Natural killer cell (primary cell): ENCODE measurements at regions not wholly inside any gene's neighbourhood (a gene's known extent, or its start where the extent isn't known, plus 50 kb on each side); places are given as distances from the start of the nearest gene placed in this dataset.

ENCODE experiments used
- ATAC-seq, 3 donors: fragments of 150-1000 bp in 2 of 3; fragments of 200-7000 bp in 1 of 3; cut with Tn5 transposase; 1 replicate in 1 of 3; 2 replicates in 2 of 3; pipeline ENCODE4 v1.10.0; 2021; ENCODE audit warnings: mild to moderate bottlenecking in 2 of 3, moderate library complexity in 2 of 3
- DNase-seq, 2 donors: peaks; one replicate each; pipeline versions ENCODE4 v3.0.0 to v3.0.0-alpha.2; 2013 to 2021; ENCODE audit warnings: mixed read lengths in 1 of 2
- H3K27ac ChIP-seq: one replicate; pipeline ENCODE4 v1.5.1; 2013; ENCODE audit warnings: mild to moderate bottlenecking, low read length
- H3K27me3 ChIP-seq: one replicate; pipeline ENCODE4 v1.6.1; 2013; ENCODE audit warnings: low read length; ENCODE audit not compliant: control insufficient read depth, insufficient read depth
- H3K36me3 ChIP-seq: one replicate; pipeline ENCODE4 v1.6.1; 2013; ENCODE audit warnings: low read length; ENCODE audit not compliant: control insufficient read depth, insufficient read depth
- H3K4me1 ChIP-seq: one replicate; pipeline ENCODE4 v1.6.1; 2013; ENCODE audit warnings: low read length; ENCODE audit not compliant: control insufficient read depth, insufficient read depth
- H3K4me3 ChIP-seq: one replicate; pipeline ENCODE4 v1.5.1; 2013; ENCODE audit warnings: low read length
- H3K9me3 ChIP-seq: one replicate; pipeline ENCODE4 v1.6.1; 2013; ENCODE audit warnings: low read length; ENCODE audit not compliant: control insufficient read depth, insufficient read depth
- H3K27ac Mint-ChIP-seq, 2 donors: one replicate each; pipeline ENCODE4 v1.8.0; 2022; ENCODE audit warnings: mild to moderate bottlenecking in 2 of 2, mixed read lengths in 2 of 2, moderate library complexity in 1 of 2
- H3K27me3 Mint-ChIP-seq, 2 donors: one replicate each; pipeline ENCODE4 v1.8.0; 2022; ENCODE audit warnings: low read depth in 2 of 2, mixed read lengths in 2 of 2
- H3K36me3 Mint-ChIP-seq: one replicate; pipeline ENCODE4 v1.8.0; 2022; ENCODE audit warnings: mixed read lengths
- H3K4me1 Mint-ChIP-seq, 2 donors: one replicate each; pipeline ENCODE4 v1.8.0; 2022; ENCODE audit warnings: mixed read lengths in 2 of 2
- H3K4me3 Mint-ChIP-seq: one replicate; pipeline ENCODE4 v1.8.0; 2022; ENCODE audit warnings: mild to moderate bottlenecking, moderate library complexity, mixed read lengths
- H3K9me3 Mint-ChIP-seq, 2 donors: one replicate each; pipeline ENCODE4 v1.8.0; 2022; ENCODE audit warnings: mixed read lengths in 2 of 2
- CTCF ChIP-seq: fragments of 200-600 bp; IDR thresholded peaks from one replicate; pipeline ENCODE4 v1.8.0; 2022; ENCODE audit warnings: antibody characterized with exemption
- WGBS: methylation state at CpG from one replicate; pipeline ENCODE4 v1.1.7; 2013; ENCODE audit warnings: missing lambda C conversion rate; ENCODE audit not compliant: insufficient coverage; 5-methylcytosine and 5-hydroxymethylcytosine counted together
- intact Hi-C: fragments of 100-400 bp; cut with micrococcal nuclease; formaldehyde crosslinking; loops from one replicate; pipeline ENCODE4 v1.14.2; 2022

- no peak overlapping the region for H3K27ac ChIP-seq
- no peaks in the 10 kb centered on the region for H3K4me1 Mint-ChIP-seq
Measured at GRCh38 chrX:10073671-10074070, 83.1 kb upstream of the CLCN4 start.

GRCh38 chrX:10074241-10074941, 82.4 kb upstream of the CLCN4 start:
- no peak overlapping the region for H3K4me3 ChIP-seq
- ATAC-seq (no peak), DNase-seq (no peak)
- H3K36me3 Mint-ChIP-seq, result no peaks in the 10 kb centered on the region
- H3K27ac ChIP-seq, result no peak overlapping the region
- TF ChIP-seq CTCF, result no peak
- H3K27me3 Mint-ChIP-seq, result no peaks in the 10 kb centered on the region
- no peaks in the 10 kb centered on the region for H3K4me1 ChIP-seq
- H3K36me3 ChIP-seq, result no peaks in the 10 kb centered on the region
- H3K9me3 Mint-ChIP-seq, result no peaks in the 10 kb centered on the region
- intact Hi-C loops, result no loop called here
- H3K9me3 ChIP-seq, result no peaks in the 10 kb centered on the region
- WGBS, result 96% methylated on average over 9 of the region's 9 CpGs
- H3K4me1 Mint-ChIP-seq, result no peaks in the 10 kb centered on the region
- no peaks in the 10 kb centered on the region for H3K27me3 ChIP-seq
- no peak overlapping the region for H3K27ac Mint-ChIP-seq
- no peak overlapping the region for H3K4me3 Mint-ChIP-seq

More at GRCh38 chrX:10073671-10074070, 83.1 kb upstream of the CLCN4 start:
- intact Hi-C loops, result no loop called here
- no peaks in the 10 kb centered on the region for H3K9me3 ChIP-seq
- no peaks in the 10 kb centered on the region for H3K27me3 Mint-ChIP-seq
- no peaks in the 10 kb centered on the region for H3K36me3 ChIP-seq
- H3K27me3 ChIP-seq, result no peaks in the 10 kb centered on the region
- no peaks in the 10 kb centered on the region for H3K9me3 Mint-ChIP-seq
- DNase-seq, result no peak
- H3K4me3 ChIP-seq, result no peak overlapping the region
- no peak overlapping the region for H3K27ac Mint-ChIP-seq
- no peaks in the 10 kb centered on the region for H3K4me1 ChIP-seq
- no peaks in the 10 kb centered on the region for H3K36me3 Mint-ChIP-seq
- 92% methylated on average over 1 of the region's 1 CpG for WGBS
- H3K4me3 Mint-ChIP-seq, result no peak overlapping the region
- TF ChIP-seq CTCF, result no peak
- no peak for ATAC-seq

GRCh38 chrX:10076765-10077164, 80.0 kb upstream of the CLCN4 start:
- H3K4me3 Mint-ChIP-seq, result no peak overlapping the region
- no peak overlapping the region for H3K4me3 ChIP-seq
- WGBS, result 99% methylated on average over 7 of the region's 7 CpGs
- H3K27ac Mint-ChIP-seq, result no peak overlapping the region
- no peaks in the 10 kb centered on the region for H3K27me3 Mint-ChIP-seq
- no peaks in the 10 kb centered on the region for H3K36me3 ChIP-seq
- H3K9me3 Mint-ChIP-seq, result no peaks in the 10 kb centered on the region
- intact Hi-C loops, result no loop called here
- H3K9me3 ChIP-seq, result no peaks in the 10 kb centered on the region
- no peak for DNase-seq
- H3K27ac ChIP-seq, result no peak overlapping the region
- no peak for TF ChIP-seq CTCF
- H3K4me1 ChIP-seq, result no peaks in the 10 kb centered on the region
- H3K27me3 ChIP-seq, result no peaks in the 10 kb centered on the region
- no peaks in the 10 kb centered on the region for H3K4me1 Mint-ChIP-seq
- no peak for ATAC-seq
- no peaks in the 10 kb centered on the region for H3K36me3 Mint-ChIP-seq
